IPS-NIHi11 (cell line): ENCODE measurements at regions not wholly inside any gene's neighbourhood (a gene's known extent, or its start where the extent isn't known, plus 50 kb on each side); places are given as distances from the start of the nearest gene placed in this dataset.

Source experiments
- DNase-seq: peaks from one replicate; pipeline ENCODE4 v3.0.0; 2012; ENCODE audit warnings: mixed read lengths, low spot score

DNA sequence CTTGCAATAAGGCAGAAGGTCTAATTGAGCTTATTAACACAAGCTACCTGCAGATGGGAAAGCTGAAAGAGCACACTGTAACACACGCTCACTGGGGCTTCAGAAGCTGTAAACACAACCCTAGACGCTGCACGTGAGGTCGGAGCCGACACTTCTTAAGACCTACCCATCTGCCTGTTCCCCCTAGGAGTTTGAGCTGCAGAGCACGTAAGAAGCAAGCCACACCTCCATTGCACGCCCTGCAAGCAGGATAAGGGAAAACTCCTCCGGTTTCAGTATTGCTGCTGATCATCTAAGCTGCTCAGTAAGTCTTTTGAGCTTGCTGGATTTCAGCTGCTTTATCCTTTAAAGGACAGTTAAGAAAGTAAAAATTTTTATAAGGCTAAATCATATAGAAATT is 244.0 kb upstream of the ZWINT start:
- peak; percentile 25 for DNase-seq

DNA sequence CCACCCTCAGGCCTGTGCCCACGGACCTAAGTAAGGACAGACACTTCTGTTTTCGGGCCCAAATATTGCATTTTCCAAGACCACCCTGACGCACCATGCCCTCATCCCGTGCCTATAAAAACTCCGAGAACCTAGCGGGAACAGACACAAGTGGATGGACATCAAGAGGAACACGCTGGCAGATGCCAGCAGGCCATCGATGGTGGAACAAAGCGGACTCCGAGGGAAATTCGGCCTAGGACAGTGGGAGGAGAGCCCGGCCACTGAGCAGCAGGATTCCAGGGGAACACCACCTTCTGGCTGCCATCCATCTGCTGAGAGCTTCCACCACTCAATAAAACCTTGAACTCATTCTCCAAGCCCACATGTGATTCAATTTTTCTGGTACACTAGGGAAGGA is 243.6 kb upstream of the ZWINT start:
- DNase-seq: no peak

DNA sequence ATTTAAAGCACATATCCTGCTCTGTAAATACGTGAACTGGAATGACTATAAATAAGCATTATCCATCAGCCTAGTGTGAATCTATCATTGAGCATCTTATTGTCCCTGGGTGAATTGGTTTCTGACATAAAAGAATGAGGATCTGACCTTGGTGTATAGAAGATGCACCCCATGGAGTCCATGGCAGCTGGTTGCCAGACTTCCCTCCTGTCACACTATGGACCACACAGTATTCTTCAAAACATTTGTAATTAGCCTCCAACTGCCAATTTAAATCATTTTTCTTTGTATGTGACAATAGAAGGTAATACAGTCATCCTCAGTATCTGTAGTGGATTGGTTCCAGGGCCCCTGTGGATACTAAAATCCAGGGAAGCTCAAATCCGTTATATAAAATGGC is 238.1 kb upstream of the ZWINT start:
- DNase-seq: no peak

DNA sequence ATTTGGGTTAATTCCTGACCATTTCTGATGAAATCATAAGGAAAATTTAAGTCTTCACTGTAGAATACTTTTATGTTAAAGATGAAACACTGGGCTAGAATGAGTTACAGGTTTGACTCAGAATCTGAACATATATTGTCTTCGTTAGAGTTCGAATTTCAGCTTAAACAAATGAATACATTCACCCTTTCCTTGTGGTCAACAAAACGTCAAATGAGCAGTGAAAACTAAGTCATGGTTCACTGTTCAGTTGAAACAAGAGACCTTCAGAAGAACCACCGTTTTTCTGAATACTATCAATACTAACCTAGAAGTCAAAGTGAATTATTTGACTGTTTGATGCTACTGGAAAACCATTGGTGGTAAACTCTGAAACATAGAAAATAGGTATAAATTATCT is 235.2 kb upstream of the ZWINT start:
- DNase-seq: no peak

DNA sequence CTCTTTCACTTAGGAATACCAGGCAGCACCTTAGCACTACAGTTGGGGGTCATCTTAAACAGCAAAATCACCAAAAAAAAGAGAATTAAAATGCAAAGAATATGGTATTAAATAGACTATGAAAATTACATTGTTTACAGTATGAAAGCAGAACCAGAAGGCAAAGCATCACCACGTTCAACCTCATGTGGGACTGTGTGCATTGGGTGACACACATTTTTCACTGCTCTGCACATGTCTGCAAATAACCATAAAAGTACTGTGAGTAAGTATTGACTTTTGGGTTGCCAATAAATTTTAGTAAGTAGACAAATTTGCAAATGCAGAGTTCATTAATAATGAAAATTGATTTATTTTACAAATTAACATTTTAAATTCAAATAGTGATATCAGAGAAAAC is 232.1 kb upstream of the ZWINT start:
- no peak for DNase-seq

DNA sequence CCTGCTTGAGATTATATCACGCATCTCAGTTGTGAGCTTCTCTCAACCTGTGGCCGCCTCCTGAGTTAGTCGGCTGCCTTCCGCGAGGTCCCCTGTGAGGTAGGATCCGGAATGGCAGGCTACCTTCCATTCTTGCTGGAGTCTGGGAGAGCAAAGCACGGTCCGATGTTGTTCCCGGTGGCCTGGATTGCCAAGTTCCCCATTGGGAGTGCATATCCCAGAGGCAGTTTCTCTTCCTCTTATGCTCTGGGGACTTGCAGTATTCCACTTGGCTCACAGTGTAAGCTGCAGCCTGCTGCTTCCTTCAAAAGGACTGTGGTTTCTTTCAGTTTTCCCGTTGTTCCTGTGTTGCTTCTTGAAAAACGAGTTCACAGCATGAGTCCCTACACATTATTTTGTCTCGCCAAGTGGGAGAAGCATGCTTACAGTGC is 225.4 kb upstream of the ZWINT start:
- peak; percentile 23 for DNase-seq

DNA sequence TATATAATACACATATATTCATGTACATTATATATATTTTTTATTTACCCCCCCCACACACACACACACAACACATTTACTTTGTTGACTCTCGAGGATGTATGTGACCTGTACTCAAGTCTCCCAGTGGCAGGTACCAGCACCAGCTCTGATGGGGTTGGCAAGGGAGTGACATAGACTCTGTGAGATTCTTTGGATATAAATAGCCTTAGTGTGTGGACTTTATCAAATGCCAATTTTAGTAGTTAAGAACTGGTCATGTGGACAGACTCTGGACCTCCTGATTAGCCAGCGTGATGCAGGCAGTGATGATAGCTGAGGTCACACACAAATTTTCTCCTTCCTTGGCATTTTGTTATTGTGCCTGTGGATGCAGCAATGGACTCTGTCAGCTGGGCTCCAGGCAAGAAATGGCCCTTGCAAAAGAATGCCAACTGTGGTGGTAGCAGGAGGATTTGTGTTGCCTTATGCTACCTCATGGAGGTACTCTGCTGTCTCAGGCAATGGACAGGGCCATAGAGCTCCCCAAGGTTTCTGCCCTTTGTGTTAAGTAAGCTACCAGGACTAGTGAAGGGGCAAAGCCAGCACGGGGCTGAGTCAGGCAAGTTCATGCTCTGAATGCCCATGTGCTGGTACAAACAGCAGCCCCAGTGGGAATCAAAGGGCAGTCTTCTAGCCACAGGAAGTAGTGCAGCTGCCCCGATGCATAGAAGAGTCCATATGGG is 224.6 kb upstream of the ZWINT start:
- no peak for DNase-seq

DNA sequence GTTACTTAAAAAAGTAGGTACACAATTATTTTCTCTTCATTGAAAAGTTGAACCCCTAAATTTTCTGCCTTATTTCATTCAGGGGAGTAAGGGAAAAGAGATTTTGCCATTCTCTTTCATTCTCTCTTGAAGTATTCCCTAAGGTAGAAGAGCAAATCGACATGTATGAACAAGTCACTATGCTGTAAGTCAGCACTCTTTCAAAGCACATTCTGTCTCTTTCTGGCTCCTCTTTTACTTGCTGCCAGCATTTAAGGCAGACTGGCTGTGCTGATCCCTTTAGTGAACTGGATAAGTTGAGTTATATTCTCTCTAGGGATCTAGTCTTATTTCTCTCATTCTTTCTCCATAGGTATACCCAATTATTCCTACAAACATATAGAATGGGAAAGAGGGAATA is 222.3 kb upstream of the ZWINT start:
- no peak for DNase-seq

DNA sequence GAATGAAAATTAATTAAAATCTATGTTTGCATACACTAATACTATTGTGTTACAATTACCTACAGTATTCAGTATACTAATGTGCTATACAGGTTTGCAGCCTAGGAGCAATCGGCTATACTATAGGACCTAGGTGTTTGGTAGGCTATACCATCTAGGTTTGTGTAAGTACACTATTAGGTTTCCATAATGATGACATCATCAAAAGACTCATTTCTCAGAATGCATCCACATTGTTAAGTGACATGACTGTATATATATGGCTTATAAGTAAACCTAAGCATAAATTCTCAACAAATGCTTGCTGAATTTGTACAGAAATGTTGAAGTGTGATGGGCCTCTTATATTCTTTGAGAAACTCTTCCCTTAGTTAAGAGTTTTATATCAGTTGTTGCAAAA is 206.5 kb upstream of the ZWINT start:
- no peak for DNase-seq

DNA sequence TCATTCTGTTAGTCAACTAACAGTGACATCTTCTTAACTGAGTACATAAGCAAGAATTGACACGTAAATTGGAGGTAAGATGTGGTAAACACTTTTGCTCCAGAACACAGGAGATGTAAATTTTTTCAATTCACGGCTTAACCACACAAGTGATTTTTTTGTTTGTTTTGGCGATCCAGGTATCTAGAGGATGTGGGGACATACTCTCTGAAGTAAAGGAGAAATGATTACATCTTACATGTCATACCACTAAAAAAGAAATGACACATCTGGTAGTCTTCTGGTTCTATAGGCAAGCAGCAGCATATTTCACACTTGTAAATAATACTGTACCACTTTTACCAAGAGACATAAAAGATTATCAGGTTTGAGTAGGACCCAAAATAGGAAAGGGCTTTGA is 200.3 kb upstream of the ZWINT start:
- DNase-seq: no peak

DNA sequence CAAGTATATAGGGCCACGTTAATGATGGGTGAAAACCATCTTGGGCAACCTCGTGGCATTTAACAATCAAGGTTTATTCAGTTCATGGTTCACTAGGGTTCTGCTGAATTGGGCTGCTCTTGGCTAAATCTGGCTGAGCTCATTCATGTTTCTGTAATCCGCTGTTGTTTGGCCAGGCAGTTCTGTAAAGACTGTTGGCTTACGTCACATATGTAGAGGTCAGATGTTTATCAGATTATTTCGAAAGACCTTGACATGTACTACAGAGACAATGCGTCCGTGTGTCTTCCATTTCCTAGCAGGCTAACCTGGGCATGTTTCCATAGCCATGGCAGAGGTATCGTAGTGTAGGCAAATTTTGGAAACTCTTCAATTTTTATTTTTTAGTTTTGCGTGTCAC is 190.0 kb upstream of the ZWINT start:
- no peak for DNase-seq

DNA sequence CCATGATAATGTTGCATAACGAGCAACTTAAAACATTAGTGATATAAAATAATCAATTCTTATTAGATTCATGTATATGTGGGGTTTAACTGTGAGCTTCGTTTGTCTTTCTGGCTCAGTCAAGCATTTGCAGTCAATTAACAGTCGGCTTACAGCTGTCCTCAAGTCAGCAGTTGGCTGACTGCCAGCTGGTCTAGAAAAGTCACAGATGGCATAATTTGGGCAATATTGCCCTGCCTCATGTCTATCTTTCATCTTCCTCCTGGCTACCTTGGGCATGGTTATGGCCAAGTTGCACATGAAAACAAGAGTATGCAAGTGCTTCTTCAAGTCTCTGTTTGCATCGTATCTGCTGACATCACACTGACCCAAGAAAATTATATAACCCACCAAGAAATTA is 186.1 kb upstream of the ZWINT start:
- DNase-seq: no peak

DNA sequence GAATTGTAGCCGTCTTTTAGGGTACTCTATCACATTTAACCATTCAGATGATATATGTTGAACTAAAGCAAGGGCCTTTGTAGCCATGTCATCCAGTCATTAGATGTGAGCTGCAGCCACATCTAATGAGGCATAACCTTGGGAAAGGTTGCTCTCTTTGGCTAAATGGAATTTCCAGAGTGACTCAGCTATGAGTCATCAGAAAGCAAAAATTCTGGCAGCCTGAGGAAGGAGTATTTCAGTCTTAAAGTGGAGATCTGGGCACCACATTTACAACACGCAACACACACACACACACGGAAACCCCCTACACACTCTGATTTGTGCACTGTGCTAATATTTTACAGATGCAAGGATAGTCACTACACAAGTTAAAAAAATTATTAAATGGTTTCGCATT is 176.9 kb upstream of the ZWINT start:
- peak; percentile 20 for DNase-seq

DNA sequence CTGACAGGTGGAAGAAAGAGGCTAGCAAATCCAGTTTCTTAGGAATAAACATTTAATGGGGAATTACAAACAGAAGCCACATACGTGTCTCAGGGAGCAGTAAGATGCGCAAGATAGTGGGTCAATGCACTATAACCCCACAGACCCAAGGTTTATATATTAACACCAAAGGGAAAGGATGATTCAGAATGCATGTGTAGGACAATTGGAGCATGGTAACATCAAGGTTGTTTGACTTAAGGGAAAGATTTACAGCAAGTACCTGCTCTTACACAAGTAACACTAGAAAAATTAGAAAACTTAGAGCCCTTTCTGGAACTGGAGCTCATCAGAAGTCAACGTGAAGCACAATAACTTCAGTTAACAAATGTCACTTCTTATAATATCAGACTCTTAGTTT is 161.1 kb upstream of the ZWINT start:
- no peak for DNase-seq

DNA sequence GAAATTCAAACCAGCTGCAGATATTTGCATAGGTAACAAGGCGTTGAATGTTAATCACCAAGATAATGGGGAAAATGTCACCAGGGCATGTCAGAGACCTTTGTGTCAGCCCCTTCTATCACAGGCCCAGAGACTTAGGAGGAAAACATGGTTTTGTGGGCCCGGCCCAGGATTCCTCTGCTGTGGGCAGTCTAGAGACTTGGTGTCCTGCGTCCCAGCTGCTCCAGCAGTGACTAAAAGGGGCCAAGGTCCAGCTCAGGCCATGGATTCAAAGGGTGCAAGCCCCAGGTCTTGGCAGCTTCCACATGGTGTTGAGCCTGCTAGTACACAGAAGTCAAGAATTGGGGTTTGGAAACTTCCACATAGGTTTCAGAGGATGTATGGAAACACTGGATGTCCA is 147.5 kb upstream of the ZWINT start:
- no peak for DNase-seq

DNA sequence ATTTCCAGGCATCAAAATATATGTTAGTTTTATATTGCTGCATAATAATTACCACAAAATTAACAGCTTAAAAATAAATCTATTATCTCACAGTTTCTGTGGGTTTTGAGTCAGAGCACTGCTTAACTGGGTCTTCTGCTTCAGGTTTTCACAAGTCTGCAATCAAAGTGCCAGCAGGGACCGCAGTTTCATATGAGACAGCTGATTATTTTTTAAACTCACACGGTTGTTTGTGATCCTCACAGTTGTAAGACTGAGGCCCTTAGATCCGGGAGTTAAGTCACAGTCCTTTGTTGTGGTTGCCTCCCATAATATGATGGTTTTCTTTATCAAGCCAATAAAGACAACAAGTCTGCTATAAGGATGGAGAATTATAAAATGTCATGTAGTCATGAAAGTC is 146.0 kb upstream of the ZWINT start:
- DNase-seq: no peak

DNA sequence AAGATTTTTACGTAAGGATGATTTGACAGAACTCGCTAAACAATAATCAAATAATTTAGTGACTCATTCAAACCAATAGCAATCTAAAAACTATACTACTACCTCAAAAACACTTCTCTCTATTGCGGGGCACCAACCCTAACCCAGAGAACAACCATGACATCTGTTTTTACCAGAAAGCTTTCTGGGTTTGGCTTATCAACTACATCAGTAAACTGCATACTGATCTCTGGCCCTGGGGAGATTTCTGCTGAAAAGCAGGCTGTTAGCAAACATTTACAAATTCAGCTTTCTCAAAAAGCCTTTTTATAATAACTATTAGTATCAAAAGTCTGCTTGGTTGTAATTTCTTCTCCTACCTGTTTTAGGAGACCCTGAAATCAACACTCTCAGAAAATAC is 144.5 kb upstream of the ZWINT start:
- DNase-seq: no peak

DNA sequence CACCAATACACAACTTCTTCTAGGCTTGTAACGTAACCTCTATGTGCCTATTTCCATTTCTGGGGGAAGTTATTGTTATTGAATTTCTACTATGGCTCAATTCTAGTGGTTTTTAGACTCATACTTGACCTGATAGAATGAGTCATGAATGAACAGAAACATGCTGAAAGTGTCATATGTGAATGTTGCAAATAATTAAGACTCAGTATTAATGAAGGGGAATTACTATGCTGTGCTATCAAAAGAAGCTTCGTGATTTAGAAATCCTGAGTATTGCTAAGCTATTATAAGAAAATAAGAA is 135.1 kb upstream of the ZWINT start:
- no peak for DNase-seq

DNA sequence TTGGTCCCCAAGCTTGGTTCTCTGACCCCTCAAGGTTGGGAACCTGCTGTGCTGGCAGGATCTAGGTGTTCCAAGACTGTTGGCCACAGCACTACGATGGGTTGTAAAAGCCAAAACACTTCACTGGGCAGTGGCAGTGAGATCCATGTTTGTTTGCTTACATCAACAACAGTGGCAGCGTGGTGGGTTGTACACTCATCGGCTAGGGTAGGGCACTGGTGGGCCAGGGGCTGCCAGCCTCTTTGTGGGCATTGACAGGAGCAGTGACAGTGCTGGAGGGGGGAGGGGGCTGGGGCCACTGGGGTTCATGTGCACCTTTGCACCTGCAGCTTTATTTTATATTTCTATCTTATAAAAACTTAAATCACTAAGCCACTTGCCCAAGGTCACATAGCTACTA is 126.7 kb upstream of the ZWINT start:
- DNase-seq: no peak

DNA sequence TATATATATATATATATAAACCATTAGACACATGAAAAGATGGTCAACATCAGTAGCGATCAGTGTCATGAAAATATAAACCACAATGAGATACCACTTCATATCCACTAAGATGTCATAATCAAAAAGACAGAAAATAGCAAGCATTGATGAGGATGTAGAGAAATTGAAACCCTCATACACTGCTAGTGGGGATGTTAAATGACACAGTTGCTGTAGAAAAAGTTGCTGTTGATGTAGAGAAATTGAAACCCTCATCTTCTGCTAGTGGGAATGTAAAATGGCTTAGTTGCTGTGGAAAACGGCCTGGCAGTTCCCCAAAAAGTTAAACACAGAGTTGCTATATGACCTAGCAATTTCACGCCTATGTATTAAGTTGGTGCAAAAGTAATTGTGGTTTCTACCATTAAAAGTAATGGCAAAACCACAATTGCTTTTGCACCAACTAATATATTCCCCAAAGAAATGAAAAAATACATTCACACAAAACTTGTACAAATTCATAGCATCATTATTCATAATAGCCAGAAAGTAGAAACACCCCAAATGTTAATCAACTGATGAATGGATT is 120.5 kb upstream of the ZWINT start:
- DNase-seq: no peak

DNA sequence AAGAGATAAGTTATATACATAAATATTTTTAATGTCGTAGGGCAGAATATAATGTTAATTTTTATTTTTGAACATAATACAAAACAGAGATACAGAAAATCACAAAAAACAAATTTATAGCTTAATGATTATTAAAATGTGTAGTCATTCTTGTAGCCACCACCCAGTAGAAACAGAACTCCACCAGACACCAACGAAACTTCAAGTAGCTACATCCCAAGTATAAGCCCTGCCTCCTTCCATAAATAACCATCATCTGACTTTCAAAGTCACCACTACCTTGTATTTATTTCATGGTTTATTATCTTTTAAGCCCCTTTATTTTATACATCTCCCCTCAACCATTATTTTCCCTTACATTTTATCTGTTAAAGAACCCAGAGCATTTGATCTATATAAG is 111.9 kb upstream of the ZWINT start:
- DNase-seq: no peak

DNA sequence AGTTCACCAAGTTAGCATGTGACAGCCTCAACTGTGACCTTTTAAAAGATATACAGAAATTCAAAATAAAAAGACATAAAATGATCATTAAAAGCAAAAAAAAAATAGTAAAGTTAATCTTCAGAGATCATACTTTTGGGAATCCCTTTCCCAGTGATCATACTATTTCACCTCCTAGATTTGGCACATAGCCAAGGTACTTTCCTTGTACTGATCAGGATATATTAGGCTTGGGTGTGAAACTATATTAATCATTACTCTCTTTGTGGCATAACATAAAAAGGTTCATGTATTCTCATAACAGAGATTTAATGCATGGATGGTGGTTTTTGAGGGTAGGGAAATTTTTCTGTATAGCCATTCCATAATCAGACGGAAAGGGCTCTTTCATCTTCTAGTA is 109.6 kb upstream of the ZWINT start:
- no peak for DNase-seq

DNA sequence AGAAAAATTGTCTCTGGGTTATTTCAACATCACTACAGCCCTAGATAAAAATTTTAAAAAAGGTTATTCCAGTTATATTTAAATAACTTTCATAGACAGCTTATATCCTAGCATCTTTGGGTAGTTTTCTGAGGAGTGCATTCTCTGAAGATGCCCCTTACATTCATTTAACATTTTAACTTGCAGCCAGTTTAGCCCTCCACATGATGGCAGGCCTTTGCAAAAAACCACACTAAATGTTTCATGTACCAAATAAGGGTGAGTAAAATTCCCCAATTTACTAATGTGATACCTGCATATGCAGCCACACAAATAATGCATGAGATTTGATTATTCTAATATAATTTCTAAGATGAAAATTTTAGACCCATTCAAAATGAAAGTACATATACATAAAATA is 108.4 kb upstream of the ZWINT start:
- DNase-seq: no peak

DNA sequence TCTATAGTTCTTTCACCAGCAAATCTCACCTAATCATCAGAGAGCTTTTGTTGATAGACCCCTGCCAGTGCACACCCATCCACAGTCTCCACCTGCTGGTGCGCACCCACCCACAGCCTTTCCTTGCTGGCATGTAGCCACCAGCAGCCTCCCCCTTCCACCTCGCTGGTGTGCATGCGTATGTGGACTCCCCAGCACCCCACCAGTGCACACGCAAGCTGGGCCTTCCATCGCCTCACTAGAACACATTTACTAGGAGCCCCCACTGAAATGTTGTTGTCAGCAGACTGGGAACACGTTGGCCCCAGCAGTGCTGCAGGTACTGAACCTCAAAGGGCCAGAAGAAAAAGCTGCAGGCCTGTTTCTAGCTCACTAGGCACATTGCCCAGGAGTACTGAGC is 104.9 kb upstream of the ZWINT start:
- no peak for DNase-seq

DNA sequence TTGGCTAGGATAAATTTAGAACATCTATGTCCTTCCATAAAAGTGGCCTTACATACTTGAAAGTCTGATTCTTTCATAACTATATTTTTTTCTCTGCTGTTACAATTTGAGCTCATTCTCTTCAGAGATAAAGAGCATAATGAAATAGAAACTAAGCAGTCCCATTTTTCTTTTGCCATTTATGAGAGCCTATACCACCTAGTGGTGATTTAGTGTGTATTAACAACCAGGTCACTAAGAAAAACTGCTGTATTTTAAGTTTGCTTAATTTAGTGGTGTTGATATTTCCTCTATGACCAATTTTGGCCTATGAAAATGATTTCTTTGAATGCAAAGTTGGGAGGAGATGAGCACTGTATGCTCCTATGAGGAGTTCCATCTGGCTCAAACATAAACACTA is 88.7 kb upstream of the ZWINT start:
- DNase-seq: no peak
